ENCODE measurements at regions not wholly inside any gene's neighbourhood (a gene's known extent, or its start where the extent isn't known, plus 50 kb on each side); places are given as distances from the start of the nearest gene placed in this dataset.

GRCh38 chr16:86196687-86197391 is 297.9 kb downstream of the IRF8 start:
- DNase-seq (ENCODE audit: low read depth, low spot score) (no peak), FAIRE-seq (no peak)
- H3K36me3 ChIP-seq (ENCODE audit: control insufficient read depth in 2 of 2, extremely low read depth in 1 of 2, insufficient read depth in 2 of 2, low read length in 2 of 2): no peaks in the 10 kb centered on the region
- TF ChIP-seq EZH2 (IDR thresholded peaks at IDR 0.05; ENCODE audit: low read length): no peak
- TF ChIP-seq, protein P1, sequence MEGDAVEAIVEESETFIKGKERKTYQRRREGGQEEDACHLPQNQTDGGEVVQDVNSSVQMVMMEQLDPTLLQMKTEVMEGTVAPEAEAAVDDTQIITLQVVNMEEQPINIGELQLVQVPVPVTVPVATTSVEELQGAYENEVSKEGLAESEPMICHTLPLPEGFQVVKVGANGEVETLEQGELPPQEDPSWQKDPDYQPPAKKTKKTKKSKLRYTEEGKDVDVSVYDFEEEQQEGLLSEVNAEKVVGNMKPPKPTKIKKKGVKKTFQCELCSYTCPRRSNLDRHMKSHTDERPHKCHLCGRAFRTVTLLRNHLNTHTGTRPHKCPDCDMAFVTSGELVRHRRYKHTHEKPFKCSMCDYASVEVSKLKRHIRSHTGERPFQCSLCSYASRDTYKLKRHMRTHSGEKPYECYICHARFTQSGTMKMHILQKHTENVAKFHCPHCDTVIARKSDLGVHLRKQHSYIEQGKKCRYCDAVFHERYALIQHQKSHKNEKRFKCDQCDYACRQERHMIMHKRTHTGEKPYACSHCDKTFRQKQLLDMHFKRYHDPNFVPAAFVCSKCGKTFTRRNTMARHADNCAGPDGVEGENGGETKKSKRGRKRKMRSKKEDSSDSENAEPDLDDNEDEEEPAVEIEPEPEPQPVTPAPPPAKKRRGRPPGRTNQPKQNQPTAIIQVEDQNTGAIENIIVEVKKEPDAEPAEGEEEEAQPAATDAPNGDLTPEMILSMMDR (optimal IDR thresholded peaks at IDR 0.05 in 1 of 3, IDR thresholded peaks at IDR 0.05 in 1 of 3, conservative IDR thresholded peaks at IDR 0.05 in 1 of 3; ENCODE audit: extremely low read depth in 1 of 3, insufficient read depth in 2 of 3, low read length in 3 of 3): no peak
- no peaks in the 10 kb centered on the region for H3K4me1 ChIP-seq (ENCODE audit: control insufficient read depth, extremely low read depth, insufficient read depth, low read length)
- no peak overlapping the region for H3K27ac ChIP-seq (ENCODE audit: control insufficient read depth, insufficient read depth, low read length)
- H3K79me2 ChIP-seq (ENCODE audit: control insufficient read depth, insufficient read depth, low read length): no peaks in the 10 kb centered on the region
- no peaks in the 10 kb centered on the region for H3K9me1 ChIP-seq (ENCODE audit: control insufficient read depth, extremely low read depth, insufficient read depth, low read length)
- H3K9ac ChIP-seq (ENCODE audit: control insufficient read depth, extremely low read depth, insufficient read depth, low read length): no peak overlapping the region
- dilution Hi-C loops (cut with MboI; ENCODE audit: extremely low pct_ligation_motif_present, low sequenced_read_pairs): no loop called here
- no peaks in the 10 kb centered on the region for H3K9me3 ChIP-seq (ENCODE audit: control insufficient read depth, low read depth, low read length)
- H2AFZ ChIP-seq (ENCODE audit: control insufficient read depth, low read length): no peak overlapping the region
- peaks cover 34% of the 10 kb centered on the region for H3K27me3 ChIP-seq (ENCODE audit: control insufficient read depth, extremely low read depth, insufficient read depth, low read length)
- H3K4me2 ChIP-seq (ENCODE audit: control insufficient read depth, extremely low read depth, insufficient read depth, low read depth, low read length): no peak overlapping the region
- no peaks in the 10 kb centered on the region for H4K20me1 ChIP-seq (ENCODE audit: control insufficient read depth, extremely low read depth, insufficient read depth, low read length)
- no peak overlapping the region for H3K4me3 ChIP-seq (ENCODE audit: control insufficient read depth in 2 of 3, extremely low read depth in 1 of 3, insufficient read depth in 2 of 3, low read depth in 1 of 3, low read length in 3 of 3)

DNA sequence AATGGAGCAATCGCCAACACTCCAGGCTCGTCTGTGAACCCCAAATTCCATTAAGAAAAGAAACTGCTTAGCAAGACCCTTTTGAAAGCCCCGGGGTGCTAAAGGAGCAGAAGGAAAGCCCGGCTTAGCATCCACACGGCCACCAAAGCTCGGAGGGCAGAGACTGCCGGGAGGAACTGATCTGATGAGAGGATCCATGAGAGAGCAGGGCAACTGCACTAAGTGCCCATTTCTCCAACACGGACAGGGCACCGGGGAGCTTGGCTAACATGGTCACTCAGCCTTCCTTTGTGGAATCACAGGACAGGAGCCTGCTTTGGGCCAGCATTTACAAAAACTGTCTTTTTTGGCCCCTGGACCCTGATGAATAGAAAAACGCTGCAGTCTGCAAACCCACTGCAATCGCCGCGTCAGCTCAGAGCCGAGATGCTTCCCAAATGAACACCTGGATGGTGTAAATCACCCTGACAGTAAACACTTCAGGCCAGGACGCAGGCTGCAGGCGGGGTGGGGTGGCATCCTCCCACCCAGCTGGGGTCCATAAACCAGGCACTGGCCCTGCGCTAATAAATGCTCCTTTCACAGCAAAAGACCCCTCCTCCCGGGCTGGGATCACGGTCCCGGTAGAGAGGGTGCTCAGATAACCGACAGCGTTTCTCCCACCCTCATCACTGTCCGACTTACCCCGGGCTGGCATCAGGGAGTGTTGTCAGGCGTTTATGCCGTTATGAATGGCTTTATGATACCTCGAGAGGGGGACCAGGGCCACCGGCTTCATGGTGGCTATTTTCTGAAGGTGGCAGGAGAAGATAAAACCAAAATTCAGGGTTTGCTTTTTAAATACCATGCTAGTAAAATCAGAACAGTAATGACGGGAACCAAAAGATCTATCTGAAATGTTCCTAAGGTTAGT is 299.5 kb downstream of the IRF8 start:
- Histone ChIP-seq H2AFZ (ENCODE audit: control insufficient read depth, low read length) (no peak overlapping the region), H3K27ac (ENCODE audit: control insufficient read depth, insufficient read depth, low read length) (no peak overlapping the region), H3K4me2 (ENCODE audit: control insufficient read depth, extremely low read depth, insufficient read depth, low read depth, low read length) (no peak overlapping the region), H3K36me3 (ENCODE audit: control insufficient read depth in 2 of 2, extremely low read depth in 1 of 2, insufficient read depth in 2 of 2, low read length in 2 of 2) (no peaks in the 10 kb centered on the region), H3K9me1 (ENCODE audit: control insufficient read depth, extremely low read depth, insufficient read depth, low read length) (no peaks in the 10 kb centered on the region), H3K9ac (ENCODE audit: control insufficient read depth, extremely low read depth, insufficient read depth, low read length) (no peak overlapping the region), H3K4me3 (ENCODE audit: control insufficient read depth in 2 of 3, extremely low read depth in 1 of 3, insufficient read depth in 2 of 3, low read depth in 1 of 3, low read length in 3 of 3) (no peak overlapping the region), H3K27me3 (ENCODE audit: control insufficient read depth, extremely low read depth, insufficient read depth, low read length) (peaks cover 42% of the 10 kb centered on the region), H3K9me3 (ENCODE audit: control insufficient read depth, low read depth, low read length) (no peaks in the 10 kb centered on the region), H3K4me1 (ENCODE audit: control insufficient read depth, extremely low read depth, insufficient read depth, low read length) (no peaks in the 10 kb centered on the region), H4K20me1 (ENCODE audit: control insufficient read depth, extremely low read depth, insufficient read depth, low read length) (no peaks in the 10 kb centered on the region), H3K79me2 (ENCODE audit: control insufficient read depth, insufficient read depth, low read length) (no peaks in the 10 kb centered on the region)
- dilution Hi-C loops (cut with MboI; ENCODE audit: extremely low pct_ligation_motif_present, low sequenced_read_pairs): no loop called here
- DNase-seq (ENCODE audit: low read depth, low spot score) (no peak), FAIRE-seq (no peak)
- peak; percentile 39 for TF ChIP-seq EZH2 (IDR thresholded peaks at IDR 0.05; ENCODE audit: low read length)
- TF ChIP-seq, protein P1 (optimal IDR thresholded peaks at IDR 0.05 in 1 of 3, IDR thresholded peaks at IDR 0.05 in 1 of 3, conservative IDR thresholded peaks at IDR 0.05 in 1 of 3; ENCODE audit: extremely low read depth in 1 of 3, insufficient read depth in 2 of 3, low read length in 3 of 3): no peak

Measured in keratinocyte (primary cell).